Neuronal stem cell (in vitro differentiated cells): ENCODE measurements at regions not wholly inside any gene's neighbourhood (a gene's known extent, or its start where the extent isn't known, plus 50 kb on each side); places are given as distances from the start of the nearest gene placed in this dataset.

Source experiments
- DNase-seq: peaks from one replicate; pipeline ENCODE4 v3.0.0-alpha.2; 2013; ENCODE audit warnings: low spot score
- H2AFZ ChIP-seq: one replicate; pipeline ENCODE4 v1.6.1; 2013; ENCODE audit warnings: mild to moderate bottlenecking, low read length, inconsistent platforms
- H2AK5ac ChIP-seq: 2 replicates; pipeline ENCODE4 v1.6.1; 2013; ENCODE audit warnings: low read depth, mild to moderate bottlenecking, inconsistent platforms, low read length, moderate library complexity, mixed read lengths
- H2BK120ac ChIP-seq: 2 replicates; pipeline ENCODE4 v1.6.1; 2013; ENCODE audit warnings: low read depth, mild to moderate bottlenecking, inconsistent platforms, low read length, moderate library complexity, mixed read lengths
- H2BK12ac ChIP-seq: one replicate; pipeline ENCODE4 v1.6.1; 2013; ENCODE audit warnings: low read length, inconsistent platforms
- H2BK15ac ChIP-seq: 2 replicates; pipeline ENCODE4 v1.6.1; 2013; ENCODE audit warnings: mild to moderate bottlenecking, low read length, inconsistent platforms, mixed read lengths
- H2BK5ac ChIP-seq: one replicate; pipeline ENCODE4 v1.6.1; 2013; ENCODE audit warnings: inconsistent platforms, mild to moderate bottlenecking, low read length, moderate library complexity
- H3K14ac ChIP-seq: one replicate; pipeline ENCODE4 v1.6.1; 2013; ENCODE audit warnings: low read length, inconsistent platforms
- H3K18ac ChIP-seq: 2 replicates; pipeline ENCODE4 v1.6.1; 2013; ENCODE audit warnings: low read length, inconsistent platforms
- H3K23ac ChIP-seq: 2 replicates; pipeline ENCODE4 v1.6.1; 2013; ENCODE audit warnings: low read depth, mild to moderate bottlenecking, mixed read lengths, low read length, inconsistent platforms; ENCODE audit not compliant: poor library complexity
- H3K27ac ChIP-seq: replicated peaks from 3 replicates; pipeline ENCODE4 v1.5.1; 2013; ENCODE audit warnings: low read length, inconsistent platforms
- H3K27me3 ChIP-seq, 3 experiments: 2 replicates each; pipeline ENCODE4 v1.6.1; 2013; ENCODE audit warnings: low read length in 3 of 3, mild to moderate bottlenecking in 2 of 3, inconsistent platforms in 1 of 3, low read depth in 1 of 3, mixed read lengths in 1 of 3, moderate library complexity in 1 of 3; ENCODE audit not compliant: control insufficient read depth in 3 of 3, insufficient read depth in 3 of 3
- H3K36me3 ChIP-seq, 2 donors: replicated peaks in 1 of 2; 2 replicates each; pipeline ENCODE4 v1.6.1; 2013; ENCODE audit warnings: low read length in 2 of 2; ENCODE audit not compliant: control insufficient read depth in 2 of 2, insufficient read depth in 2 of 2
- H3K4ac ChIP-seq: 2 replicates; pipeline ENCODE4 v1.6.1; 2013; ENCODE audit warnings: inconsistent platforms, mild to moderate bottlenecking, low read length, moderate library complexity
- H3K4me1 ChIP-seq, 2 donors: 1 replicate in 1 of 2; 2 replicates in 1 of 2; pipeline ENCODE4 v1.6.1; 2013; ENCODE audit warnings: low read length in 2 of 2, low read depth in 1 of 2; ENCODE audit not compliant: control insufficient read depth in 2 of 2, insufficient read depth in 1 of 2
- H3K4me2 ChIP-seq: one replicate; pipeline ENCODE4 v1.6.1; 2013; ENCODE audit warnings: mild to moderate bottlenecking, low read length, inconsistent platforms; ENCODE audit not compliant: insufficient read depth, poor library complexity, severe bottlenecking
- H3K4me3 ChIP-seq, 2 donors: 2 replicates each; pipeline ENCODE4 v1.5.1; 2013; ENCODE audit warnings: low read length in 2 of 2, mild to moderate bottlenecking in 2 of 2, inconsistent platforms in 1 of 2, moderate library complexity in 1 of 2
- H3K79me1 ChIP-seq: one replicate; pipeline ENCODE4 v1.6.1; 2013; ENCODE audit warnings: low read depth, mild to moderate bottlenecking, inconsistent platforms, low read length, moderate library complexity
- H3K9ac ChIP-seq: one replicate; pipeline ENCODE4 v1.6.1; 2013; ENCODE audit warnings: mild to moderate bottlenecking, low read depth, low read length, inconsistent platforms; ENCODE audit not compliant: poor library complexity
- H3K9me3 ChIP-seq, 2 donors: replicated peaks in 1 of 2; 2 replicates each; pipeline versions ENCODE3 to v1.6.1; 2013; ENCODE audit warnings: low read length in 2 of 2, mild to moderate bottlenecking in 2 of 2, inconsistent platforms in 1 of 2, low read depth in 1 of 2, mixed read lengths in 1 of 2, moderate library complexity in 1 of 2; ENCODE audit not compliant: control insufficient read depth in 2 of 2, insufficient read depth in 1 of 2
- H4K8ac ChIP-seq: one replicate; pipeline ENCODE4 v1.6.1; 2013; ENCODE audit warnings: low read depth, mild to moderate bottlenecking, inconsistent platforms, low read length, moderate library complexity
- H4K91ac ChIP-seq: one replicate; pipeline ENCODE4 v1.6.1; 2013; ENCODE audit warnings: low read length, low read depth, mild to moderate bottlenecking, inconsistent platforms; ENCODE audit not compliant: poor library complexity
- WGBS, 2 donors: extraction: QIAGEN DNeasy Blood & Tissue Kit; methylation state at CpG; one replicate each; pipeline ENCODE4 v1.1.7; 2013; ENCODE audit warnings: missing lambda C conversion rate in 2 of 2, mixed read lengths in 1 of 2; ENCODE audit not compliant: insufficient read length in 2 of 2, insufficient replicate concordance in 1 of 2; ENCODE audit errors: extremely low coverage in 2 of 2; 5-methylcytosine and 5-hydroxymethylcytosine counted together

DNA sequence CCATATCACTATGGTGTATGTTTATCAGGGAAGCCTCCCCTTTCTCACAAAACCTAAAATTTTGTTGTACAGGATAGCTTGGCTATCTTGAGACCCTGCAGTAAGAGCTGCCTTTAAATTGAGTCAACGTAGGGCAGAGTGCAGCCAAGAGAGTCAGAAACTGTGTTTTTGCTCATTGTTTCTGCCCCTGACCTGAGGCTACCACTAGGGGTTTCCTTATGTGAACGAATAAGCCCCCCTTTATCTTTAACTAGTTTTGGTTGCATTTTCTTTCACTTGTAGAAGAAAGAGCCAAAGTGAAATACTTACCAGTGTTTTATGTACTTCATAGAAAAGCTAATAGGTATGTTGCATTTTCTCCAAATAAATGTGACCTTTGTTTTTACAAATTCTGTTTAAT lies 149.9 kb upstream of the TMC3 start:
- no CpG with 5 or more reads among the region's 2 CpGs for WGBS, 2 donors
- H2AFZ ChIP-seq: no peak overlapping the region

DNA sequence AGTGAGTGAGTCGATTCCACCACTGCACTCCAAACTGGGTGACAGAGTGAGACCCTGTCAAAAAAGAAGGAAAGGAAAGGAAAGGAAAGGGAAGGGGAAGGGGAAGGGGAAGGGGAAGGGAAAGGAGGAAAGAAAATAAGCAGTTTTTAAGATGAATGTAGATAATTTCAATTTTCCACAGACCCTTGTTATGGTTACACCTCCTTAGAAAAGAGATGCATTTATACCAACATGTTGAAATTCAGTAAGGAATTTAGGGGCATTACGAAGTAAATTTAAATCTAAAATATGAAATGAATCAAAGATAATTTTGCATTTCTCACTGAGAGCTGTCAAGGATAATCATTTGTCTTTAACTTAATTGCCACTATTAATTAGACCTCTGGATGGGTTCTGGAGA lies 146.5 kb upstream of the TMC3 start:
- Histone ChIP-seq H3K27ac (no peak overlapping the region), H2BK12ac (no peak overlapping the region), H3K9me3 (no peaks in the 10 kb centered on the region), H3K4me3 (no peak overlapping the region), H4K91ac (no peak overlapping the region), H3K23ac (no peak overlapping the region), H2BK120ac (no peak overlapping the region), H3K9ac (no peak overlapping the region), H3K18ac (no peak overlapping the region), H3K4ac (no peak overlapping the region), H2BK5ac (no peak overlapping the region), H2AK5ac (no peak overlapping the region), H3K4me2 (no peak overlapping the region), H2BK15ac (no peak overlapping the region), H3K36me3 (no peaks in the 10 kb centered on the region), H3K27me3 (peaks cover 0 to 3% (median 0%) of the 10 kb centered on the region in 3 experiments), H4K8ac (no peak overlapping the region), H2AFZ (no peak overlapping the region), H3K4me1 (no peaks in the 10 kb centered on the region), H3K79me1 (no peaks in the 10 kb centered on the region), H3K14ac (no peak overlapping the region)
- no peak for DNase-seq
- WGBS, 2 donors: no CpG with 5 or more reads among the region's 2 CpGs

More for the DNA sequence above, 149.9 kb upstream of the TMC3 start:
- Histone ChIP-seq H3K18ac (no peak overlapping the region), H2BK120ac (no peak overlapping the region), H2BK12ac (no peak overlapping the region), H3K9ac (no peak overlapping the region), H4K91ac (no peak overlapping the region), H3K79me1 (no peaks in the 10 kb centered on the region), H3K4ac (no peak overlapping the region), H3K27me3 (peaks cover 0 to 3% (median 0%) of the 10 kb centered on the region in 3 experiments), H3K4me3 (no peak overlapping the region), H3K36me3 (no peaks in the 10 kb centered on the region), H3K23ac (no peak overlapping the region), H4K8ac (no peak overlapping the region), H3K4me1 (no peaks in the 10 kb centered on the region), H3K14ac (no peak overlapping the region), H3K4me2 (no peak overlapping the region), H2AK5ac (no peak overlapping the region), H2BK15ac (no peak overlapping the region), H3K27ac (no peak overlapping the region), H3K9me3 (no peaks in the 10 kb centered on the region), H2BK5ac (no peak overlapping the region)
- no peak for DNase-seq

DNA sequence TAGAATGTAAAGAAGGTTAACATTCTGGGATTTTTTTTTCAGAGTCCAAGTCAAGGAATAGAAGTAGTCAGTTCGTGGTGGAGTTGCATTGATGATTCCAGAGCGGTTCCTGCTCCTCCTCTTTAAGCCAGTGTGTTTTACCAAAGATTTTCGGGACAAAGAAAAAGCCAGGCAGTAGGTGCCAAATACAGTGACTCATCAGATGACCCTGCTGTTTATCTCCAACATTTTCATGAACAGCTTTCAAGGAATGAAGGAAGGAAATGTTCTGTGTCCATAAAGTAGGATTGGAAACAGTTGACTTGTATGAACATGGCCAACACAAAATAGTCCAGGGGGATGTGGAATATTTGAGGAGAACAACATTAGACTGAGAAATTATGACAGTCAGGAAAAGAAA lies 142.4 kb upstream of the TMC3 start:
- Histone ChIP-seq H3K27ac (no peak overlapping the region), H2BK5ac (no peak overlapping the region), H3K4ac (no peak overlapping the region), H3K18ac (no peak overlapping the region), H2BK120ac (no peak overlapping the region), H3K79me1 (no peaks in the 10 kb centered on the region), H3K27me3 (no peaks in the 10 kb centered on the region), H2BK15ac (no peak overlapping the region), H3K9ac (no peak overlapping the region), H3K36me3 (no peaks in the 10 kb centered on the region), H2AFZ (no peak overlapping the region), H3K4me3 (no peak overlapping the region), H2BK12ac (no peak overlapping the region), H3K4me1 (no peaks in the 10 kb centered on the region), H4K91ac (no peak overlapping the region), H3K23ac (no peak overlapping the region), H3K14ac (no peak overlapping the region), H3K9me3 (no peaks in the 10 kb centered on the region), H4K8ac (no peak overlapping the region), H3K4me2 (no peak overlapping the region), H2AK5ac (no peak overlapping the region)
- DNase-seq: no peak
- no CpG with 5 or more reads among the region's 3 CpGs for WGBS, 2 donors

DNA sequence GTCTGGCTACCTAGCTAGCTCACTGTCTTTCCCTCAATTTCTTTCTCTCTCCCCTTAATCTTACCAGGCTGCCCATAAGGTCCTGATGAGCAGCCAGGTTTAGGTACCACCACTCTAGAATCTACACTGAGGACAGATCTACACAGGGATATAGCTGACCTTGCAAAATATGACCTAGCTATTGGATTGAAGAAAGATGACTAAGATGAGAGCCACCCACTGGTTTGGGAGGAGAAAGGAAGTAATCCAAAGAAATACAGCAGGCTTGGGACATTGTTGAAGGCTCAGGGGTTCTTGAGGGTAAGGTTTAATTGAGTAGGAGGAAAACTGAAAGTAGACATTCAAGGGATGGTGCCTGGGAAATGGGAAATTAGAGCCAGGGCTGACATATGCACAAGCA lies 142.0 kb upstream of the TMC3 start:
- no peak overlapping the region for H2BK12ac ChIP-seq
- H3K9me3 ChIP-seq: no peaks in the 10 kb centered on the region
- H2BK5ac ChIP-seq: no peak overlapping the region
- no peaks in the 10 kb centered on the region for H3K27me3 ChIP-seq
- no peak overlapping the region for H3K4me3 ChIP-seq
- H3K23ac ChIP-seq: no peak overlapping the region
- no peak overlapping the region for H3K9ac ChIP-seq
- no peak overlapping the region for H4K8ac ChIP-seq
- no peaks in the 10 kb centered on the region for H3K4me1 ChIP-seq
- no peak overlapping the region for H2BK15ac ChIP-seq
- H3K27ac ChIP-seq: no peak overlapping the region
- no peak overlapping the region for H3K14ac ChIP-seq
- no peak for DNase-seq
- H4K91ac ChIP-seq: no peak overlapping the region
- no peak overlapping the region for H2AK5ac ChIP-seq
- H2BK120ac ChIP-seq: no peak overlapping the region
- H3K79me1 ChIP-seq: no peaks in the 10 kb centered on the region
- no peak overlapping the region for H3K4ac ChIP-seq
- no peak overlapping the region for H2AFZ ChIP-seq
- H3K36me3 ChIP-seq: no peaks in the 10 kb centered on the region
- H3K18ac ChIP-seq: no peak overlapping the region
- H3K4me2 ChIP-seq: no peak overlapping the region
